ENCODE measurements at regions not wholly inside any gene's neighbourhood (a gene's known extent, or its start where the extent isn't known, plus 50 kb on each side); places are given as distances from the start of the nearest gene placed in this dataset.

- WGBS, 2 donors = 92 to 93% methylated on average over 11 of the region's 11 CpGs
- Histone ChIP-seq H3K4me1 (no peaks in the 10 kb centered on the region), H3K4me3 (no peak overlapping the region), H3K27me3 (no peaks in the 10 kb centered on the region), H3K9me3 (no peaks in the 10 kb centered on the region), H3K36me3 (no peaks in the 10 kb centered on the region), H3K27ac (no peak overlapping the region)
- no peak for DNase-seq
- intact Hi-C loops (cut with DNase I) = no loop called here
- TF ChIP-seq POLR2A (IDR thresholded peaks at IDR 0.05) = no peak
- no peak for TF ChIP-seq CTCF (IDR thresholded peaks at IDR 0.05)
Measured at GRCh38 chr3:13954741-13955483, 75.0 kb upstream of the WNT7A start.

- Histone ChIP-seq H3K27me3 (no peaks in the 10 kb centered on the region), H3K27ac (no peak overlapping the region), H3K9me3 (no peaks in the 10 kb centered on the region), H3K4me3 (no peak overlapping the region), H3K4me1 (no peaks in the 10 kb centered on the region), H3K36me3 (no peaks in the 10 kb centered on the region)
- intact Hi-C loops (cut with DNase I) = no loop called here
- WGBS, 2 donors = 65 to 78% methylated on average over 4 of the region's 4 CpGs
- no peak for TF ChIP-seq CTCF (IDR thresholded peaks at IDR 0.05)
- no peak for TF ChIP-seq POLR2A (IDR thresholded peaks at IDR 0.05)
- DNase-seq = no peak
Measured at GRCh38 chr3:13954266-13954665, 74.4 kb upstream of the WNT7A start.

GRCh38 chr3:13951184-13951583 is 71.3 kb upstream of the WNT7A start:
- Histone ChIP-seq H3K27ac (no peak overlapping the region), H3K4me3 (no peak overlapping the region), H3K27me3 (peaks cover 0 to 5% (median 0%) of the 10 kb centered on the region in 4 donors), H3K4me1 (peaks cover 0 to 6% (median 0%) of the 10 kb centered on the region in 3 donors), H3K9me3 (peaks cover 0 to 4% (median 0%) of the 10 kb centered on the region in 3 donors), H3K36me3 (no peaks in the 10 kb centered on the region)
- no peak for DNase-seq
- WGBS, 2 donors = 91 to 100% methylated on average over 1 of the region's 1 CpG
- intact Hi-C loops (cut with DNase I) = no loop called here
- TF ChIP-seq CTCF (IDR thresholded peaks at IDR 0.05) = no peak
- no peak for TF ChIP-seq POLR2A (IDR thresholded peaks at IDR 0.05)

- Histone ChIP-seq H3K27ac (no peak overlapping the region), H3K9me3 (peaks cover 0 to 5% (median 0%) of the 10 kb centered on the region in 3 donors), H3K4me3 (no peak overlapping the region), H3K4me1 (peaks cover 0 to 6% (median 0%) of the 10 kb centered on the region in 3 donors), H3K27me3 (peaks cover 0 to 5% (median 0%) of the 10 kb centered on the region in 4 donors), H3K36me3 (no peaks in the 10 kb centered on the region)
- intact Hi-C loops (cut with DNase I) = no loop called here
- TF ChIP-seq POLR2A (IDR thresholded peaks at IDR 0.05) (no peak), CTCF (IDR thresholded peaks at IDR 0.05) (no peak)
- WGBS, 2 donors = 6 to 38% methylated on average over 1 of the region's 1 CpG
- no peak for DNase-seq
Measured at GRCh38 chr3:13950042-13950441, 70.2 kb upstream of the WNT7A start.

- Histone ChIP-seq H3K36me3 (no peaks in the 10 kb centered on the region), H3K4me3 (no peak overlapping the region), H3K4me1 (peaks cover 0 to 6% (median 0%) of the 10 kb centered on the region in 3 donors), H3K27me3 (peaks cover 0 to 5% (median 0%) of the 10 kb centered on the region in 4 donors), H3K27ac (no peak overlapping the region), H3K9me3 (peaks cover 0 to 18% (median 0%) of the 10 kb centered on the region in 3 donors)
- TF ChIP-seq CTCF (IDR thresholded peaks at IDR 0.05) = no peak
- TF ChIP-seq POLR2A (IDR thresholded peaks at IDR 0.05) = no peak
- intact Hi-C loops (cut with DNase I) = no loop called here
- DNase-seq = no peak
- 34 to 67% methylated on average over 1 to 8 of the region's 8 CpGs for WGBS, 2 donors
Measured at GRCh38 chr3:13947912-13948311, 68.0 kb upstream of the WNT7A start.
